Activated naive CD8-positive, alpha-beta T cell treated with anti-CD3 and anti-CD28 coated beads, Interleukin-2, amount 50 U/mL, for 24 hours (primary cell): ENCODE measurements at regions not wholly inside any gene's neighbourhood (a gene's known extent, or its start where the extent isn't known, plus 50 kb on each side); places are given as distances from the start of the nearest gene placed in this dataset.

Experiments
- ATAC-seq: fragments of 150-1000 bp; cut with Tn5 transposase; one replicate; pipeline ENCODE4 v1.10.0; 2021
- DNase-seq: peaks from one replicate; pipeline ENCODE4 v3.0.0; 2021
- H3K27ac Mint-ChIP-seq: one replicate; pipeline ENCODE4 v1.8.0; 2021; ENCODE audit warnings: mild to moderate bottlenecking, mixed read lengths
- H3K27me3 Mint-ChIP-seq: one replicate; pipeline ENCODE4 v1.8.0; 2021; ENCODE audit warnings: mixed read lengths
- H3K36me3 Mint-ChIP-seq: one replicate; pipeline ENCODE4 v1.8.0; 2021; ENCODE audit warnings: low read depth, mixed read lengths
- H3K4me1 Mint-ChIP-seq: one replicate; pipeline ENCODE4 v1.8.0; 2021; ENCODE audit warnings: mixed read lengths
- H3K4me3 Mint-ChIP-seq: one replicate; pipeline ENCODE4 v1.8.0; 2021; ENCODE audit warnings: mild to moderate bottlenecking, moderate library complexity, mixed read lengths
- H3K9me3 Mint-ChIP-seq: one replicate; pipeline ENCODE4 v1.8.0; 2021; ENCODE audit warnings: mixed read lengths

GRCh38 chr2:121018136-121019061 lies 266.6 kb downstream of the TFCP2L1 start:
- DNase-seq, result no peak
- Mint-ChIP-seq H3K27me3 (peaks cover 3% of the 10 kb centered on the region), H3K27ac (no peak overlapping the region), H3K9me3 (peaks cover 5% of the 10 kb centered on the region), H3K4me3 (no peak overlapping the region), H3K4me1 (no peaks in the 10 kb centered on the region), H3K36me3 (no peaks in the 10 kb centered on the region)
- no peak for ATAC-seq

GRCh38 chr2:121019071-121019470 lies 265.9 kb downstream of the TFCP2L1 start:
- H3K9me3 Mint-ChIP-seq, result peaks cover 5% of the 10 kb centered on the region
- H3K27me3 Mint-ChIP-seq, result peaks cover 3% of the 10 kb centered on the region
- no peak for DNase-seq
- no peak overlapping the region for H3K4me3 Mint-ChIP-seq
- no peaks in the 10 kb centered on the region for H3K4me1 Mint-ChIP-seq
- H3K36me3 Mint-ChIP-seq, result no peaks in the 10 kb centered on the region
- ATAC-seq, result no peak
- no peak overlapping the region for H3K27ac Mint-ChIP-seq

- no peak overlapping the region for H3K4me3 Mint-ChIP-seq
- no peak overlapping the region for H3K27ac Mint-ChIP-seq
- H3K36me3 Mint-ChIP-seq, result no peaks in the 10 kb centered on the region
- H3K4me1 Mint-ChIP-seq, result no peaks in the 10 kb centered on the region
- ATAC-seq (no peak), DNase-seq (no peak)
- peaks cover 3% of the 10 kb centered on the region for H3K27me3 Mint-ChIP-seq
- peaks cover 5% of the 10 kb centered on the region for H3K9me3 Mint-ChIP-seq
Measured at GRCh38 chr2:121019756-121020155, 265.2 kb downstream of the TFCP2L1 start.

GRCh38 chr2:121021685-121022084 lies 263.3 kb downstream of the TFCP2L1 start:
- no peaks in the 10 kb centered on the region for H3K4me1 Mint-ChIP-seq
- ATAC-seq (no peak), DNase-seq (no peak)
- no peaks in the 10 kb centered on the region for H3K36me3 Mint-ChIP-seq
- H3K4me3 Mint-ChIP-seq, result no peak overlapping the region
- no peak overlapping the region for H3K27ac Mint-ChIP-seq
- peaks cover 3% of the 10 kb centered on the region for H3K27me3 Mint-ChIP-seq
- H3K9me3 Mint-ChIP-seq, result no peaks in the 10 kb centered on the region

GRCh38 chr2:121028577-121028976 lies 256.4 kb downstream of the TFCP2L1 start:
- ATAC-seq (no peak), DNase-seq (no peak)
- Mint-ChIP-seq H3K4me3 (no peak overlapping the region), H3K36me3 (no peaks in the 10 kb centered on the region), H3K27me3 (no peaks in the 10 kb centered on the region), H3K4me1 (no peaks in the 10 kb centered on the region), H3K27ac (no peak overlapping the region), H3K9me3 (no peaks in the 10 kb centered on the region)

GRCh38 chr2:121030523-121030922 lies 254.5 kb downstream of the TFCP2L1 start:
- Mint-ChIP-seq H3K36me3 (no peaks in the 10 kb centered on the region), H3K9me3 (no peaks in the 10 kb centered on the region), H3K27me3 (no peaks in the 10 kb centered on the region), H3K27ac (no peak overlapping the region), H3K4me1 (no peaks in the 10 kb centered on the region), H3K4me3 (no peak overlapping the region)
- ATAC-seq, result no peak
- no peak for DNase-seq

GRCh38 chr2:121031568-121032340 lies 253.2 kb downstream of the TFCP2L1 start:
- no peaks in the 10 kb centered on the region for H3K9me3 Mint-ChIP-seq
- H3K27ac Mint-ChIP-seq, result no peak overlapping the region
- no peak for DNase-seq
- no peaks in the 10 kb centered on the region for H3K36me3 Mint-ChIP-seq
- no peak for ATAC-seq
- H3K27me3 Mint-ChIP-seq, result no peaks in the 10 kb centered on the region
- H3K4me1 Mint-ChIP-seq, result no peaks in the 10 kb centered on the region
- no peak overlapping the region for H3K4me3 Mint-ChIP-seq

- no peak overlapping the region for H3K27ac Mint-ChIP-seq
- H3K9me3 Mint-ChIP-seq, result no peaks in the 10 kb centered on the region
- H3K36me3 Mint-ChIP-seq, result no peaks in the 10 kb centered on the region
- ATAC-seq (no peak), DNase-seq (no peak)
- no peaks in the 10 kb centered on the region for H3K27me3 Mint-ChIP-seq
- H3K4me3 Mint-ChIP-seq, result no peak overlapping the region
- H3K4me1 Mint-ChIP-seq, result no peaks in the 10 kb centered on the region
Measured at GRCh38 chr2:121033461-121033996, 251.5 kb downstream of the TFCP2L1 start.

GRCh38 chr2:121034551-121034950 lies 250.5 kb downstream of the TFCP2L1 start:
- ATAC-seq (no peak), DNase-seq (no peak)
- Mint-ChIP-seq H3K36me3 (no peaks in the 10 kb centered on the region), H3K9me3 (no peaks in the 10 kb centered on the region), H3K27ac (no peak overlapping the region), H3K27me3 (no peaks in the 10 kb centered on the region), H3K4me1 (no peaks in the 10 kb centered on the region), H3K4me3 (no peak overlapping the region)

GRCh38 chr2:121036226-121036692 lies 248.7 kb downstream of the TFCP2L1 start:
- Mint-ChIP-seq H3K36me3 (no peaks in the 10 kb centered on the region), H3K27me3 (no peaks in the 10 kb centered on the region), H3K27ac (no peak overlapping the region), H3K4me3 (no peak overlapping the region), H3K4me1 (no peaks in the 10 kb centered on the region), H3K9me3 (no peaks in the 10 kb centered on the region)
- ATAC-seq (no peak), DNase-seq (no peak)

GRCh38 chr2:121037480-121037879 lies 247.5 kb downstream of the TFCP2L1 start:
- no peaks in the 10 kb centered on the region for H3K36me3 Mint-ChIP-seq
- peaks cover 2% of the 10 kb centered on the region for H3K27me3 Mint-ChIP-seq
- H3K27ac Mint-ChIP-seq, result no peak overlapping the region
- ATAC-seq (no peak), DNase-seq (no peak)
- H3K4me3 Mint-ChIP-seq, result no peak overlapping the region
- no peaks in the 10 kb centered on the region for H3K4me1 Mint-ChIP-seq
- H3K9me3 Mint-ChIP-seq, result no peaks in the 10 kb centered on the region

GRCh38 chr2:121038031-121038430 lies 247.0 kb downstream of the TFCP2L1 start:
- no peak for ATAC-seq
- Mint-ChIP-seq H3K27me3 (peaks cover 2% of the 10 kb centered on the region), H3K36me3 (no peaks in the 10 kb centered on the region), H3K4me1 (no peaks in the 10 kb centered on the region), H3K4me3 (no peak overlapping the region), H3K27ac (no peak overlapping the region), H3K9me3 (no peaks in the 10 kb centered on the region)
- DNase-seq, result no peak

GRCh38 chr2:121038431-121038830 lies 246.6 kb downstream of the TFCP2L1 start:
- H3K4me1 Mint-ChIP-seq, result no peaks in the 10 kb centered on the region
- ATAC-seq (no peak), DNase-seq (no peak)
- H3K4me3 Mint-ChIP-seq, result no peak overlapping the region
- no peaks in the 10 kb centered on the region for H3K9me3 Mint-ChIP-seq
- no peak overlapping the region for H3K27ac Mint-ChIP-seq
- peaks cover 2% of the 10 kb centered on the region for H3K27me3 Mint-ChIP-seq
- H3K36me3 Mint-ChIP-seq, result no peaks in the 10 kb centered on the region

- H3K27ac Mint-ChIP-seq, result no peak overlapping the region
- no peak overlapping the region for H3K4me3 Mint-ChIP-seq
- H3K4me1 Mint-ChIP-seq, result no peaks in the 10 kb centered on the region
- H3K36me3 Mint-ChIP-seq, result no peaks in the 10 kb centered on the region
- H3K27me3 Mint-ChIP-seq, result peaks cover 2% of the 10 kb centered on the region
- DNase-seq (no peak), ATAC-seq (no peak)
- no peaks in the 10 kb centered on the region for H3K9me3 Mint-ChIP-seq
Measured at GRCh38 chr2:121038891-121039616, 245.9 kb downstream of the TFCP2L1 start.
